Kidney tubule cell (primary cell): ENCODE measurements at regions not wholly inside any gene's neighbourhood (a gene's known extent, or its start where the extent isn't known, plus 50 kb on each side); places are given as distances from the start of the nearest gene placed in this dataset.

Experiments
- DNase-seq: peaks from one replicate; pipeline ENCODE4 v3.0.0-alpha.2; 2018; ENCODE audit warnings: low spot score

GRCh38 chr3:86175593-86176444 is 815.1 kb downstream of the VGLL3 start:
- DNase-seq = no peak

GRCh38 chr3:86175051-86175536 is 815.9 kb downstream of the VGLL3 start:
- no peak for DNase-seq

- no peak for DNase-seq
Observed at GRCh38 chr3:86173401-86173800, 817.5 kb downstream of the VGLL3 start.

- DNase-seq = no peak
Observed at GRCh38 chr3:86168512-86168911, 822.4 kb downstream of the VGLL3 start.

GRCh38 chr3:86162521-86162920 is 828.4 kb downstream of the VGLL3 start:
- DNase-seq = no peak

GRCh38 chr3:86161493-86161892 is 829.5 kb downstream of the VGLL3 start:
- no peak for DNase-seq

- DNase-seq = no peak
Observed at GRCh38 chr3:86152620-86153019, 838.3 kb downstream of the VGLL3 start.

GRCh38 chr3:86149054-86149453 is 841.9 kb downstream of the VGLL3 start:
- DNase-seq = no peak

GRCh38 chr3:86147119-86147518 is 843.8 kb downstream of the VGLL3 start:
- DNase-seq = no peak

GRCh38 chr3:86126552-86126951 is 864.4 kb downstream of the VGLL3 start:
- no peak for DNase-seq
